ENCODE measurements at regions not wholly inside any gene's neighbourhood (a gene's known extent, or its start where the extent isn't known, plus 50 kb on each side); places are given as distances from the start of the nearest gene placed in this dataset.

GRCh38 chr9:111263116-111263515 is 66.9 kb downstream of the OR2K2 start:
- intact Hi-C loops (cut with DNase I), result no loop called here
- Histone ChIP-seq H3K27ac (no peak overlapping the region), H3K4me3 (no peak overlapping the region), H3K27me3 (no peaks in the 10 kb centered on the region), H3K9me3 (no peaks in the 10 kb centered on the region), H3K36me3 (no peaks in the 10 kb centered on the region), H3K4me1 (no peaks in the 10 kb centered on the region)
- no peak for DNase-seq (ENCODE audit: low spot score in 2 of 2)
- TF ChIP-seq CTCF (IDR thresholded peaks at IDR 0.05), result no peak

- no peak for TF ChIP-seq CTCF (IDR thresholded peaks at IDR 0.05)
- DNase-seq (ENCODE audit: low spot score in 2 of 2), result no peak
- H3K4me1 ChIP-seq, result no peaks in the 10 kb centered on the region
- intact Hi-C loops (cut with DNase I), result no loop called here
- no peak overlapping the region for H3K27ac ChIP-seq
- H3K27me3 ChIP-seq, result no peaks in the 10 kb centered on the region
- no peaks in the 10 kb centered on the region for H3K36me3 ChIP-seq
- no peak overlapping the region for H3K4me3 ChIP-seq
- no peaks in the 10 kb centered on the region for H3K9me3 ChIP-seq
Observed at GRCh38 chr9:111258875-111259271, 71.2 kb downstream of the OR2K2 start.

GRCh38 chr9:111258209-111258874 is 71.7 kb downstream of the OR2K2 start:
- intact Hi-C loops (cut with DNase I), result no loop called here
- DNase-seq (ENCODE audit: low spot score in 2 of 2), result no peak
- H3K27ac ChIP-seq, result no peak overlapping the region

GRCh38 chr9:111253742-111254437 is 76.1 kb downstream of the OR2K2 start:
- DNase-seq (ENCODE audit: low spot score in 2 of 2), result no peak
- no peak overlapping the region for H3K27ac ChIP-seq
- H3K36me3 ChIP-seq, result no peaks in the 10 kb centered on the region
- no peaks in the 10 kb centered on the region for H3K9me3 ChIP-seq
- no peaks in the 10 kb centered on the region for H3K27me3 ChIP-seq
- no peaks in the 10 kb centered on the region for H3K4me1 ChIP-seq
- intact Hi-C loops (cut with DNase I), result no loop called here
- no peak for TF ChIP-seq CTCF (IDR thresholded peaks at IDR 0.05)
- no peak overlapping the region for H3K4me3 ChIP-seq

More at GRCh38 chr9:111258209-111258874, 71.7 kb downstream of the OR2K2 start:
- Histone ChIP-seq H3K4me1 (no peaks in the 10 kb centered on the region), H3K36me3 (no peaks in the 10 kb centered on the region), H3K4me3 (no peak overlapping the region), H3K9me3 (no peaks in the 10 kb centered on the region), H3K27me3 (no peaks in the 10 kb centered on the region)
- no peak for TF ChIP-seq CTCF (IDR thresholded peaks at IDR 0.05)

- H3K27ac ChIP-seq, result no peak overlapping the region
- H3K4me1 ChIP-seq, result no peaks in the 10 kb centered on the region
- no peak for DNase-seq (ENCODE audit: low spot score in 2 of 2)
- H3K4me3 ChIP-seq, result no peak overlapping the region
- intact Hi-C loops (cut with DNase I), result no loop called here
- no peaks in the 10 kb centered on the region for H3K36me3 ChIP-seq
- H3K9me3 ChIP-seq, result no peaks in the 10 kb centered on the region
- no peaks in the 10 kb centered on the region for H3K27me3 ChIP-seq
- no peak for TF ChIP-seq CTCF (IDR thresholded peaks at IDR 0.05)
Observed at GRCh38 chr9:111250875-111251842, 78.9 kb downstream of the OR2K2 start.

Data from ascending aorta (tissue), 2 donors.